Brain microvascular endothelial cell (primary cell): ENCODE measurements at regions not wholly inside any gene's neighbourhood (a gene's known extent, or its start where the extent isn't known, plus 50 kb on each side); places are given as distances from the start of the nearest gene placed in this dataset.

Source experiments
- DNase-seq: peaks from one replicate; pipeline ENCODE4 v3.0.0-alpha.2; 2020
- H3K27ac ChIP-seq: fragments of 250-450 bp; sonication (Bioruptor Pico); 2 replicates; pipeline ENCODE4 v1.5.1; 2020; ENCODE audit warnings: mild to moderate bottlenecking, moderate library complexity
- H3K27me3 ChIP-seq: fragments of 250-450 bp; sonication (Bioruptor Pico); replicated peaks from 2 replicates; pipeline ENCODE4 v1.5.1; 2020; ENCODE audit warnings: mild to moderate bottlenecking
- H3K36me3 ChIP-seq: fragments of 250-450 bp; sonication (Bioruptor Pico); replicated peaks from 2 replicates; pipeline ENCODE4 v1.5.1; 2020; ENCODE audit warnings: mild to moderate bottlenecking
- H3K4me3 ChIP-seq: 2 replicates; pipeline ENCODE4 v1.5.1; 2011; ENCODE audit warnings: low read depth, mild to moderate bottlenecking, control low read depth, low read length, moderate library complexity
- in situ Hi-C: cut with HindIII; loops from 2 replicates; pipeline ENCODE4 v1.10.0; 2017; ENCODE audit warnings: low sequenced_read_pairs, low pct_ligation_motif_present
- TF ChIP-seq, protein P1 (sequence below): IDR thresholded peaks from 2 replicates; pipeline ENCODE4 v1.5.1; 2011; ENCODE audit warnings: low read depth, mild to moderate bottlenecking, moderate library complexity, low read length, control low read depth, inconsistent platforms; ENCODE audit errors: missing control alignments

DNA sequence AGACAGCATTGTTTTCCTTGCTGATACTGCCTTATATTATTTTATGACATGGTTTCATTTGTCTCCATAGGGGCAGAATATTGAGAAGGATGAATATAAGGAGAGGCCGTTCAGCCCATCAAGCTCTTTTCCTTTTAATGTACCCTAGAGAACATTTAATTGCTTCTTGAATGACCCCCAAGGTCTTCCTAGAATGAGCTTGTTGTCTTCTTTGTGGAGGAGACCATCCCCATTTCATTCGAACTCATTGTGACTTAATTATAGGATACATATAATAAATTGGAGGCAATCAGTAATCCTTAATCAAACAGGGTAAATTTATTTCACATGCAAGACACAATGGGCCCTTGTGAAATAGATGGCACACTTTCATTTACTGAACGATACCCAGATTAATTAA lies 231.3 kb downstream of the MDFIC start:
- Histone ChIP-seq H3K27me3 (no peaks in the 10 kb centered on the region), H3K4me3 (no peak overlapping the region), H3K36me3 (no peaks in the 10 kb centered on the region), H3K27ac (no peak overlapping the region)
- TF ChIP-seq, protein P1, sequence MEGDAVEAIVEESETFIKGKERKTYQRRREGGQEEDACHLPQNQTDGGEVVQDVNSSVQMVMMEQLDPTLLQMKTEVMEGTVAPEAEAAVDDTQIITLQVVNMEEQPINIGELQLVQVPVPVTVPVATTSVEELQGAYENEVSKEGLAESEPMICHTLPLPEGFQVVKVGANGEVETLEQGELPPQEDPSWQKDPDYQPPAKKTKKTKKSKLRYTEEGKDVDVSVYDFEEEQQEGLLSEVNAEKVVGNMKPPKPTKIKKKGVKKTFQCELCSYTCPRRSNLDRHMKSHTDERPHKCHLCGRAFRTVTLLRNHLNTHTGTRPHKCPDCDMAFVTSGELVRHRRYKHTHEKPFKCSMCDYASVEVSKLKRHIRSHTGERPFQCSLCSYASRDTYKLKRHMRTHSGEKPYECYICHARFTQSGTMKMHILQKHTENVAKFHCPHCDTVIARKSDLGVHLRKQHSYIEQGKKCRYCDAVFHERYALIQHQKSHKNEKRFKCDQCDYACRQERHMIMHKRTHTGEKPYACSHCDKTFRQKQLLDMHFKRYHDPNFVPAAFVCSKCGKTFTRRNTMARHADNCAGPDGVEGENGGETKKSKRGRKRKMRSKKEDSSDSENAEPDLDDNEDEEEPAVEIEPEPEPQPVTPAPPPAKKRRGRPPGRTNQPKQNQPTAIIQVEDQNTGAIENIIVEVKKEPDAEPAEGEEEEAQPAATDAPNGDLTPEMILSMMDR = no peak
- DNase-seq = no peak
- in situ Hi-C loops = no loop called here

DNA sequence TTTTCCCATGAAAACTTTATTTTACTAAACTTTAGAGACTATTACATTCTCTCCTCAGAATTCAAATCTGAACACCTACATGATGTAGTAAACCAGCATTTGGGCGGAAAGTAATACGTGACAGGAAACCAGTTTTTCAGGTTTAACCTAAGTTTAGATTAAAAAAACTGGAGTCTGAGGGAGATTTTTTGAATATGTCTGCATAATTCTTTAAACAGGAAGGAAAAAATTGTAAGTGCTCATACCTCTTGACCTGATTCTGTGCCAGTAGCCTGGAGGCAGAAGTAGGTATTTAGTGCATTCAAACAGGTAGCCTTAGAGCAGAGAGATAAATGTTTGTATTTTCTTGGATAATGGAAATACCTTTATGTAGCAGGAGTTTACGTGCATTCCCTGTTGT lies 224.3 kb downstream of the MDFIC start:
- TF ChIP-seq, protein P1 = no peak
- in situ Hi-C loops = no loop called here
- no peak overlapping the region for H3K27ac ChIP-seq
- no peaks in the 10 kb centered on the region for H3K36me3 ChIP-seq
- H3K4me3 ChIP-seq = no peak overlapping the region
- DNase-seq = no peak
- no peaks in the 10 kb centered on the region for H3K27me3 ChIP-seq

DNA sequence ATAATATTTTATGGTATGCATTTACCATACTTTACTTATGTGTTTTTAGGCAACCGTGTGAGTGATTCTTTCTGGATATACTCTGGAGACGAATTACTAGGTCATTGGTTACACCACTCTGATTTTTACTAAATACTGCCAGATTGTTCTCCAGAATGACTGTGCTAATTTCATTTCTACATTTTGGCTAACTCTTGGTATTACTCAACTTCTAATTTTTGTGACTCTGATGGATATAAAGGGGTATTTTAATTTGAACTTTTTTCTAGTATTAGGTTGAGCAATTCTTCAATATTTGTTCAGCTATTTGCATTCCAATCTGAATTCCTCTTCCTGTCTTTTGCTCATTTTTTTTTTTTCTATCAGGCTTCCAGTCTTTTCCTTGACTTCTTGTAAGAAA lies 223.6 kb downstream of the MDFIC start:
- no peak for DNase-seq
- H3K27me3 ChIP-seq = no peaks in the 10 kb centered on the region
- in situ Hi-C loops = no loop called here

DNA sequence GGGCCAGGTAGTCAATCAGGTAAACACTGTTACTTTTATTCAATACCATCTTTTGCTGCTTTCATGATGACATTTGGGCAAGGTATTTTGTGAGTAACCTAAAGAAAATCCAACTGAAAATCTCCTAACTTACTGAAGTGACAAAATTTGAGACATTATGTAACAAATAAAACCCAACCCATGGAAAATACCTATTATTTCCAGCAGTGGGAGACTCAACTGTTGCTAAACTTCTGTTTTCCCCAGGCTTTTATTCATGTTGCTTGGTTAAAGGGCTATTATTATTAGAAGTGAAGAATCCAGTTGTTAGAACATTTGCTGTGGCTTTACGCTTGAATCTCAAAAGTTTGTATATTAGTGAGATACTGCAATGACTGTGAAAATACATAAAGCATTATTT lies 215.9 kb downstream of the MDFIC start:
- TF ChIP-seq, protein P1 = no peak
- Histone ChIP-seq H3K36me3 (no peaks in the 10 kb centered on the region), H3K4me3 (no peak overlapping the region), H3K27ac (no peak overlapping the region), H3K27me3 (no peaks in the 10 kb centered on the region)
- DNase-seq = no peak
- in situ Hi-C loops = no loop called here

More for the DNA sequence above, 223.6 kb downstream of the MDFIC start:
- no peaks in the 10 kb centered on the region for H3K36me3 ChIP-seq
- TF ChIP-seq, protein P1 = no peak
- no peak overlapping the region for H3K27ac ChIP-seq
- H3K4me3 ChIP-seq = no peak overlapping the region

DNA sequence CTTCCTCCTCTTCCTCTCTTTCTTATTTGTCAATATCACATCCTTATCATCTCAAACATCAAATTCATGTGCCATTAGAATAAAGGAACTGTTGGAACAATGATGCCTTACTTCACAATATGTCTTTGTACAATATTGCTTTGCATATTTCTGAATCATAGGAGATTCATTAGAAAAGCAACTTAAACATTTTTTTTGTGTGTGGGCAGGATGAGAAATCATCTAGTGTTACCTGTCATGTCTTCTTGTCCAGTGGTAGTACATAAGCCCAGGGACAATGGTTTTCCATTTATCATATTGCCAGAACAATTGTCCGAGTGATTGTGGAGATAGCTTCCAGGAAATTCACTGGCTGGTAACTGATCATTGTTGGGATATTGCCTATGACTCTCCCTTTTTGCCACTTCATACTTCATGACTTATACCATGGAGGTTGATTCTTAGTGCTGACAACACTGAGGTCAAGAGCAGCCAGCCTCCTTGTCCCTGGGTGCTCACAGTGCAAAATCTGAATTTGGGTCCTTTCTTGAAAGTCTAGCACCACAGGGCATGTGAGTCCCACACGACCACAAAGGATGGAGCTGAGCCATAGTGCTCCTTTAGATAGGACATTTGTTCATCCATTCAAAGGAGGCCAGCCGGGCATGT lies 215.0 kb downstream of the MDFIC start:
- in situ Hi-C loops = no loop called here
- H3K27ac ChIP-seq = no peak overlapping the region
- DNase-seq = no peak

More for the DNA sequence above, 215.0 kb downstream of the MDFIC start:
- Histone ChIP-seq H3K4me3 (no peak overlapping the region), H3K27me3 (no peaks in the 10 kb centered on the region), H3K36me3 (no peaks in the 10 kb centered on the region)
- TF ChIP-seq, protein P1 = no peak
